IPS-18a (cell line): ENCODE measurements at regions not wholly inside any gene's neighbourhood (a gene's known extent, or its start where the extent isn't known, plus 50 kb on each side); places are given as distances from the start of the nearest gene placed in this dataset.

Source experiments
- H3K27ac ChIP-seq: one replicate; pipeline ENCODE4 v1.5.1; 2013; ENCODE audit warnings: low read length
- H3K27me3 ChIP-seq: one replicate; pipeline ENCODE4 v1.6.1; 2013; ENCODE audit warnings: mild to moderate bottlenecking, low read length; ENCODE audit not compliant: control insufficient read depth, insufficient read depth
- H3K36me3 ChIP-seq: one replicate; pipeline ENCODE4 v1.6.1; 2013; ENCODE audit warnings: low read depth, low read length; ENCODE audit not compliant: control insufficient read depth
- H3K4me1 ChIP-seq: one replicate; pipeline ENCODE4 v1.6.1; 2013; ENCODE audit warnings: low read depth, low read length; ENCODE audit not compliant: control insufficient read depth
- H3K4me3 ChIP-seq: one replicate; pipeline ENCODE4 v1.5.1; 2013; ENCODE audit warnings: low read length
- H3K9ac ChIP-seq: one replicate; pipeline ENCODE4 v1.6.1; 2013; ENCODE audit warnings: mild to moderate bottlenecking, low read length, moderate library complexity
- H3K9me3 ChIP-seq: one replicate; pipeline ENCODE4 v1.6.1; 2013; ENCODE audit warnings: low read depth, low read length; ENCODE audit not compliant: control insufficient read depth

DNA sequence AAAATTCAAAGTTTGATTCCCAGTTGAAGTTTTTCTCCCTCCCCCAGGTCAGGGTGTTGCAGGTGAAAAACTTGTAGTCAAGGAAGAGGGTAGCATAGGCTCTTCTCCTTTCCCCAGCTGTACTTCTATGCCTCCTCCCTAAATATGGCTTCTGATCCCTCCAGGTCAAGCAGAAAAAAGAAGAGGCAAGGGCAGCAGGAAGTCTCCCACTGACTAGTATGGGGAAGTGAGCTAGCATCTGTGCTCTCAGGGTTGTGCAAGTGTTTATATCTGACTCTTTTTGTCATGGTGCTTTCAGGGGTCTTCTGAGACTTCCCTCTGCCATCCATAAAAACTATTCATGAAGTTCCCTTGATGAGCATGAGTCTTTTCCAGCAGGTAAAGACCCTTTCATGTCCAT, 76.0 kb downstream of the ATPSCKMT start:
- Histone ChIP-seq H3K36me3 (no peaks in the 10 kb centered on the region), H3K27me3 (no peaks in the 10 kb centered on the region), H3K9me3 (no peaks in the 10 kb centered on the region), H3K9ac (no peak overlapping the region), H3K4me3 (no peak overlapping the region), H3K27ac (no peak overlapping the region), H3K4me1 (no peaks in the 10 kb centered on the region)

DNA sequence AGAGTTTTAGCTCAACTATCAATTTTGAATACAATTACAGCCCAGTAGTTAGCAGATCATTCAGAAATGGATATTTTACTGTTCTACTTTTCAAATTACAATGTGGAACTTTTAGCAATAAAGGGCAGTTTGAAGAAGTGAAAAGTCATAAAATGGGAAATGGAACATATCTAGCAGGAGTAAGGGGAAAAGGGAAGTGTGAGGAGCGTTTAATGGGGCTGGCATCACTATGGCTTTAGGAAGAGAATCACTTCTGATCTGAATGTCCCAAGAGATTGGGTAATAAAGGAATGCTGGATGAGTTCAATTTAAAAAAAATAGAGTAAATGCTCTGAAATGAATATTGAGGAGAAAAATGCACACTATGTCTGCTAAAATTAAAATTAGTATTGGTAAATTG, 77.4 kb downstream of the ATPSCKMT start:
- no peaks in the 10 kb centered on the region for H3K36me3 ChIP-seq
- no peaks in the 10 kb centered on the region for H3K9me3 ChIP-seq
- H3K4me3 ChIP-seq = no peak overlapping the region
- H3K9ac ChIP-seq = no peak overlapping the region
- H3K4me1 ChIP-seq = no peaks in the 10 kb centered on the region
- H3K27me3 ChIP-seq = no peaks in the 10 kb centered on the region
- H3K27ac ChIP-seq = no peak overlapping the region

DNA sequence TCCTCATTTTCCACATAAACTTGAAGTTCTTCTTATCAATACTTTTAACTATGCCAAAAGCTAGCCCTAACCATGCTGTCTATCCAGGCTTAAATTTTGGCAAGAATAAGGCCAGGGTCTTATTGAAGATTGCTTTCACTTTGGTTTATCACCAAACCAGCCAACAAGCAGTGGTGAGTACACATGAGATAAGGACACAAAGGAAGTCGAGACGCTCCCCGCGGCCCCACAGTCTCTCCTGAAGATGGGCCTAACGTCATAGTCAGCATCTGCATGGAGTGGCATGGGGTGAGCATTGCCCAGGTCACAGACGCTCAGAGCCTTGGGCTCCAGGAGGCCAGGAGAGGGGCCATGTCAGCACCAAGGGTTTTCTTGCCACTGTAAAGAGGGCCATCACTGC, 80.3 kb downstream of the ATPSCKMT start:
- Histone ChIP-seq H3K36me3 (no peaks in the 10 kb centered on the region), H3K27ac (no peak overlapping the region), H3K9ac (no peak overlapping the region), H3K27me3 (no peaks in the 10 kb centered on the region), H3K4me1 (no peaks in the 10 kb centered on the region), H3K4me3 (no peak overlapping the region), H3K9me3 (no peaks in the 10 kb centered on the region)

DNA sequence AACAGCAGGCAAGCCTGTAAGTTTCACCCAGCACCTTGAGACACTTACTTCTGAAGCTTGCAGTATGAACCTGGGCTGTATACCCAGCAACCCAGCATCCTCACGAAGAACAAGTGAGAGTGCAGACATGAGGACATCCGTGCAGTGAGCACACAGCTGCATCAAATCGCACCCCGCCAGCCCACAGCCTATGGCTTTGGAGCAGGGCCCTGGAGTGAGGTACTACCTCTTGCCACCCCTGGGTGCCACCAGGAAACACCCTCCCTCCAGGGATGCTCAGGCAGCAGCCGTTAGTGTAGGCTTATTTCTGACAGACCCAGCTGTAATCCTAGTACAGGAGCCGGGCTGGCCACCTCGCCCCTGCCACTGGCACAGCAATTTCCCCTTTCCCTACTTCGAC, 81.4 kb downstream of the ATPSCKMT start:
- no peaks in the 10 kb centered on the region for H3K9me3 ChIP-seq
- no peak overlapping the region for H3K9ac ChIP-seq
- H3K4me3 ChIP-seq = no peak overlapping the region
- H3K36me3 ChIP-seq = no peaks in the 10 kb centered on the region
- no peaks in the 10 kb centered on the region for H3K27me3 ChIP-seq
- no peak overlapping the region for H3K27ac ChIP-seq
- H3K4me1 ChIP-seq = no peaks in the 10 kb centered on the region

DNA sequence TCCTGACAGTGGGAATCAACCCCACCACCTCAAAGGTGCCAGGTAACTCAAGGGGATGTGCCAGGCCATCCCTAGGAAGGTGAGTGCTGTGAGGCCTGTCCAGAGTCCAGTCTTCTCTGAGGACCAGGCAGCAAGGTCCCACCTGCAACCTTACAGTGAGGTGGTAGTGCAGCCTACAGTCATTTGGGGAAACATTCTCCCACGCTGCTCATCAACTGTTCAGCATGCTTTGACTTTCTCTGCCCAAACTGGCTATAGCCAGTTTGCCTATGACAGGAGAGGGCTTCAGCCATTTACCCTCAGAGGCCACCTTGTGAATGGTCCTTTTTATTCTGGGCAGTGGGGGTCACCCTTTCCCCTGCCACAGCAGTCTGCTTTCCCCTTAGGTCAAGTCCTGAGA, 81.9 kb downstream of the ATPSCKMT start:
- Histone ChIP-seq H3K9me3 (no peaks in the 10 kb centered on the region), H3K27ac (no peak overlapping the region), H3K4me1 (no peaks in the 10 kb centered on the region), H3K36me3 (no peaks in the 10 kb centered on the region), H3K27me3 (no peaks in the 10 kb centered on the region), H3K4me3 (no peak overlapping the region), H3K9ac (no peak overlapping the region)

DNA sequence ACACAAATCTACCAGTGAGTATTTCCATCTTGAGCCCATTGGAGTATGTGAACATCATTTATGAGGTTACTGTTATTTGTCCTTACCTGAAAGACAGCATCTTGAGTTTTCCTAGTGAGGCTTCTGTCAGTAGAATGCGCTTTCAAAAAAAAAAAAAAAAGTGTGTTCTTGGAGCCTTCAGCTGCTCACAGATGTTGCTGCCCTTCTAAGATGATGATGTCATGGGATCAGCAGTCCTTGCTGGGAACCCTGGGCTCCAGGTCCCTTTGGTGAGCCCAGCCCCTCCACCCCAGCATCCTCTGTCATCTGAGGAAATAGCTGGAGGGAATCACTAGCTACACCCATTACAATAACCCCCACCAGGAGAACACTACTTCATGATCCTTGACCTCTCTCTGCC, 83.3 kb downstream of the ATPSCKMT start:
- H3K4me3 ChIP-seq = no peak overlapping the region
- H3K36me3 ChIP-seq = no peaks in the 10 kb centered on the region
- peaks cover 9% of the 10 kb centered on the region for H3K4me1 ChIP-seq
- H3K9me3 ChIP-seq = no peaks in the 10 kb centered on the region
- no peaks in the 10 kb centered on the region for H3K27me3 ChIP-seq
- no peak overlapping the region for H3K27ac ChIP-seq
- H3K9ac ChIP-seq = no peak overlapping the region

DNA sequence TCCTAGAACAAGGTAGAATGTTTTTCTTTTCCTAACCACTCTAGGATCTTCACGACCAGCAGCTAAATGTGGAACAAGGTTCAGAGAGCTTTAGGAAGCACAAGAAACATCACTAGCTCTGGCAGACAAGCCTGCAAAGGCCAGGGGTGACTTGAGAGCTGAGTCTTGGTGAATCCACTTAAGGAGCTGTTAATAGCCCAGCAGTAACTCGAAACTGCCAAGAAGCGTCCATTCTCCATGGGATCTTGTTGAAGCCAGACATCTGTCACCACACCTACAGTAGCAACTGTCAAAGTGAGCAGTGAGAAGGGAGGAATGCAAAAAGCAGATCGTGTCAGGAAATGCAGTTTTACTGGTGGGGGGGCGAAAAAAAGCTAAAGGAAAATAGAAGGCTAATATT, 87.2 kb downstream of the ATPSCKMT start:
- Histone ChIP-seq H3K9ac (no peak overlapping the region), H3K36me3 (no peaks in the 10 kb centered on the region), H3K4me1 (peaks cover 27% of the 10 kb centered on the region), H3K27me3 (no peaks in the 10 kb centered on the region), H3K27ac (no peak overlapping the region), H3K4me3 (no peak overlapping the region), H3K9me3 (no peaks in the 10 kb centered on the region)

DNA sequence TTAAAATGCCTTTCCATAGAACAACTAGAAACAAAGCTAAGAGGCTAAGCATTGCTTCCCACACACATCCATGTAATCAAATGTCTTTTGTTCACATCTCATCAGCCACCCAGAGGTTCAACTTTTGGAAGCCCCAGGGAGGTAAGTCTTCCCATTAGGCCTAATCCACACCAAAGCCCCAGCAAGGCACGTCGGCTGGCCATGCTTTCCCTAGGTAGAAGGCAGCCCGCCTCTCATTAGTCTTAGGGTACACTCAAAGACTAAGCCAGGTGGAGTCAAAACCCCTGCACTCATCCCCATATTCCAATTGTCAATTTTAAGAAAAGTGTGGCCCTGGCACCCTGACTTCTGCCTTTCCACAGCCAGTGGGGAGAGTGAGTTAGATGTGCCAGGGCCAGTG, 87.9 kb downstream of the ATPSCKMT start:
- Histone ChIP-seq H3K4me1 (peaks cover 29% of the 10 kb centered on the region), H3K9ac (no peak overlapping the region), H3K4me3 (no peak overlapping the region), H3K27ac (no peak overlapping the region), H3K27me3 (no peaks in the 10 kb centered on the region), H3K9me3 (no peaks in the 10 kb centered on the region), H3K36me3 (no peaks in the 10 kb centered on the region)

DNA sequence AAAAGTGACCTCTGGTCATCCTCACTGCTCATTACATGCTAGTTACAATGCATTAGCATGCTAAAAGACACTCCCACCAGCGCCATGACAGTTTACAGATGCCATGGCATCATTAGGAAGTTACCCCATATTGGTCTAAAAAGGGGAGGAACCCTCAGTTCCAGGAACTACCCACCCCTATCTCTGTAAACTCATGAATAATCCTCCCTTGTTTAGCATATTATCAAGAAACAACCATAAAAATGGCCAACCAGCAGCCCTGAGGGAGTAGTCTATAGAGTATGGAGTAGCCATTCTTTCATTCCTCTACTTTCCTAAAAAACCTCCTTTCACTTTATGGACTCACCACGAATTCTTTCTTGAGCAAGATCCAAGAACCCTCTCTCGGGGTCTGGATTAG, 89.4 kb downstream of the ATPSCKMT start:
- H3K4me3 ChIP-seq = no peak overlapping the region
- H3K36me3 ChIP-seq = no peaks in the 10 kb centered on the region
- H3K9me3 ChIP-seq = no peaks in the 10 kb centered on the region
- no peak overlapping the region for H3K27ac ChIP-seq
- H3K27me3 ChIP-seq = no peaks in the 10 kb centered on the region
- H3K9ac ChIP-seq = no peak overlapping the region
- peaks cover 34% of the 10 kb centered on the region for H3K4me1 ChIP-seq

DNA sequence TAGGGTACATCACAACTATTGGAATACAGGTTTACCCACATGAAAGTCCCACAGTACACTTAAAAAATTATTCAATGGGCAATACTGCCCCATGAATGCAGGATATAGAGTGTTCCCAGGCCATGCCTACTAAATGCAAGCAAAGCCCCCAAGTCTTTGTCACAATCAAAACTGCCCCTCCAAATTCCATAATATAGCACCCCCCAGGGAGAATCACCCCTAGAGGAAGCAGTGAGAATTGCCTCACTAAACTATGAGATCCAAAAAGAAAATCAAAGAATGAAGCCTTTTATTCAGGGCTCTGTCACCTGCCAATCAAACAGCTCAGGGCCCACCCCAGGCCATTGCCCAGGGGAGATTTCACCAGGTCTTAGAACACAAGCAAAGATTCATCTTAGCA, 90.8 kb downstream of the ATPSCKMT start:
- no peak overlapping the region for H3K27ac ChIP-seq
- H3K4me1 ChIP-seq = peaks cover 34% of the 10 kb centered on the region
- no peaks in the 10 kb centered on the region for H3K9me3 ChIP-seq
- H3K27me3 ChIP-seq = no peaks in the 10 kb centered on the region
- no peaks in the 10 kb centered on the region for H3K36me3 ChIP-seq
- H3K9ac ChIP-seq = no peak overlapping the region
- H3K4me3 ChIP-seq = no peak overlapping the region

DNA sequence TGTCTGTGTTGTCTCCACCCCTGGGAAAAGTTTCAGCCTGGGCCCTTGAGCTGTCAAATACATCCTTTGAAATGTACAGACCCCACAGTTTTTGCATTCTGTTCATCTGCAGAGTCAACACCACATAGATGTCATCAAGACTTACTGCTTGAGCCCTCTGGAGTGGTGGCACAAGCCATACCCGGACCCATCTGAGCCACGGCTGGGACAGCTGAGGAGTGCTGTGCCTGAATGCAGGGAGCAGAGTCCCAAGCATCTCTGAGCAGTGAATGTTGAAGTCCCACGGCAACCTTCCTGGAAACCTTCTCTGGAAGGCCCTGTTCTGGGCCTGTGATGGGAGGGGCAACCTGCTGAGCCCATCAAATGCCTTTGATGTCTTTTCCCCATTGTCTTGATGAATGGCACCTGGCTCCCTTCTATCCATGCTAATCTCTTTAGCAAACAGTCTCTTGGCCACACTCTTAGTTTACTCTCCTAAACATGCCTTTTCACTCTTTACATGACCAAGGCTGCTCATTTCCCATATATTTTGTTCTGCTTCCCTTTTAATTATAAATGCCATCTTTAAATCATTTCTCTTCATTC, 92.5 kb downstream of the ATPSCKMT start:
- no peaks in the 10 kb centered on the region for H3K9me3 ChIP-seq
- H3K9ac ChIP-seq = no peak overlapping the region
- H3K4me1 ChIP-seq = peaks cover 33% of the 10 kb centered on the region
- no peak overlapping the region for H3K4me3 ChIP-seq
- H3K36me3 ChIP-seq = no peaks in the 10 kb centered on the region
- no peak overlapping the region for H3K27ac ChIP-seq
- no peaks in the 10 kb centered on the region for H3K27me3 ChIP-seq

DNA sequence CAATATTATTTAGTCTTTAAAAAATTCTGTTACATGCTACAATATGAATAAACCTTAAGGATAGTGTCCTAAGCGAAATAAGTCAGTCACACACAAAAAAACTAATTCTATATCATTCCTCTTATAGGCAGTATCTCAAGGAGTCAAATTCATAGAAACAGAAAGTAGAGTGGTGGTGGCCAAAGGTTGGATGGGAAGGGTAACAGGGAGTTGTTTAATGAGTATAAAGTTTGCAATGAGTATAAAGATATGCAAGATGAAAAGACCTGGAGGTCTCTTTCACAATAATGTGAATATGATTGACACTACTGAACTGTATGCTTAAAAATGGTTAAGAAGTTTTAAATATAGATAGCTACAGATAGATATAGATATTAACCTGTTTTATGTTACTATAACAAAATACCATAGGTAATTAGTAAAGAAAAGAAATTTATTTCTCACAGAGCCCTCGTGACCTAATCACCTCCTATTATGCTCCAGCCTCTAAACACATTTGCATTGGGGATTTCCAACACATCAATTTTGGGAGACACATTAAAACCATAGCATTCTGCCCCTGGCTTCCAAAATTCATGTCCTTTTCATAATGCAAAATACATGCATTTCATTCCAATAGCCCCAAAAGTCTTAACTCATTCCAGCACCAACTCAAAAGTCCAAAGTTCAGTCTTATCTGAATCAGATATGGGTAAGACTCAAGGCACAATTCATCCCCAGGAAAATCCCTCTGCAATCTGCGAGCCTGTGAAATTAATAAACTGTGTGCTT, 93.6 kb downstream of the ATPSCKMT start:
- Histone ChIP-seq H3K4me3 (no peak overlapping the region), H3K9ac (no peak overlapping the region), H3K27ac (no peak overlapping the region)

More for the DNA sequence above, 93.6 kb downstream of the ATPSCKMT start:
- Histone ChIP-seq H3K4me1 (peaks cover 22% of the 10 kb centered on the region), H3K9me3 (no peaks in the 10 kb centered on the region), H3K36me3 (no peaks in the 10 kb centered on the region), H3K27me3 (no peaks in the 10 kb centered on the region)
